HCT116 (cell line): ENCODE measurements at regions not wholly inside any gene's neighbourhood (a gene's known extent, or its start where the extent isn't known, plus 50 kb on each side); places are given as distances from the start of the nearest gene placed in this dataset.

Experiments used
- ATAC-seq: fragments of 200-7000 bp; cut with Tn5 transposase; 2 replicates; pipeline ENCODE4 v1.9.1; 2020; ENCODE audit warnings: mild to moderate bottlenecking, moderate library complexity
- BruUV-seq: library from RNA; stranded (reverse); fragments of 400-500 nt; replicated peaks from 2 replicates; lab custom pipeline; 2021; lab: Mats Ljungman, UMichigan
- CTCF ChIA-PET: fragments of 300-600 bp; sonication (Branson Sonifier 250); formaldehyde crosslinking; loops from one replicate; lab custom pipeline; 2021; ENCODE audit warnings: antibody characterized with exemption; lab: Charles Lee
- POLR2A ChIA-PET: fragments of 300-600, 350-600 bp; sonication (Branson Sonifier 250); formaldehyde crosslinking; loops from one replicate; lab custom pipeline; 2021; ENCODE audit warnings: antibody characterized with exemption; lab: Charles Lee
- RAD21 ChIA-PET, 2 experiments: fragments of 300-600 bp; sonication (Branson Sonifier 250); formaldehyde crosslinking; loops; one replicate each; lab custom pipeline; 2023; ENCODE audit warnings: low total read pairs in 2 of 2; ENCODE audit not compliant: uncharacterized antibody in 2 of 2, unreplicated experiment in 2 of 2, low non-redundant PET in 1 of 2; lab: Charles Lee
- DNase-seq: peaks from one replicate; pipeline ENCODE4 v3.0.0-alpha.2; 2010; ENCODE audit warnings: low read depth, low spot score
- H2AFZ ChIP-seq: fragments of 200-600 bp; shearing (Covaris generic), sonication (generic); 2 replicates; pipeline ENCODE4 v1.6.1; 2017; ENCODE audit warnings: low read depth, mixed run types, mixed read lengths, antibody characterized with exemption, low read length; ENCODE audit not compliant: poor library complexity, severe bottlenecking
- H3K27ac ChIP-seq: 2 replicates; pipeline ENCODE4 v1.5.1; 2012; ENCODE audit warnings: low read depth, low read length
- H3K27me3 ChIP-seq: fragments of 200-600 bp; sonication (generic); 2 replicates; pipeline ENCODE4 v1.6.1; 2016; ENCODE audit warnings: mixed run types, low read length, mixed read lengths; ENCODE audit not compliant: insufficient read depth
- H3K36me3 ChIP-seq, 2 experiments: fragments of 200-500 bp in 1 of 2; fragments of 200-600 bp in 1 of 2; sonication (Bioruptor generic) in 1 of 2; sonication (generic) in 1 of 2; 2 replicates each; pipeline versions ENCODE4 v1.5.1 to v1.6.1; 2014 to 2016; ENCODE audit warnings: low read length in 2 of 2, inconsistent platforms in 1 of 2, mixed read lengths in 1 of 2, mixed run types in 1 of 2; ENCODE audit not compliant: insufficient read depth in 2 of 2, control insufficient read depth in 1 of 2
- H3K4me1 ChIP-seq, 2 experiments: fragments of 200-600 bp in 1 of 2; sonication (generic) in 1 of 2; 2 replicates each; pipeline versions ENCODE4 v1.5.1 to v1.6.1; 2012 to 2017; ENCODE audit warnings: low read length in 2 of 2, inconsistent platforms in 1 of 2, mild to moderate bottlenecking in 1 of 2, mixed read lengths in 1 of 2, mixed run types in 1 of 2, moderate library complexity in 1 of 2; ENCODE audit not compliant: insufficient read depth in 2 of 2, control insufficient read depth in 1 of 2
- H3K4me2 ChIP-seq: fragments of 200-600 bp; sonication (generic); 2 replicates; pipeline ENCODE4 v1.6.1; 2017; ENCODE audit warnings: mixed run types, low read length, mixed read lengths
- H3K4me3 ChIP-seq, 2 experiments: fragments of 200-600 bp in 1 of 2; sonication (generic) in 1 of 2; replicated peaks in 1 of 2; 2 replicates each; pipeline ENCODE4 v1.5.1; 2011 to 2016; ENCODE audit warnings: low read length in 2 of 2, control low read depth in 1 of 2, low read depth in 1 of 2, mild to moderate bottlenecking in 1 of 2, mixed read lengths in 1 of 2, mixed run types in 1 of 2
- H3K79me2 ChIP-seq: fragments of 200-600 bp; sonication (generic); 2 replicates; pipeline ENCODE4 v1.6.1; 2017; ENCODE audit warnings: mild to moderate bottlenecking, mixed run types, low read length, moderate library complexity, mixed read lengths; ENCODE audit not compliant: insufficient read depth
- H3K9ac ChIP-seq: fragments of 200-600 bp; sonication (generic); 2 replicates; pipeline ENCODE4 v1.6.1; 2016; ENCODE audit warnings: low read length, mixed read lengths
- H3K9me2 ChIP-seq: fragments of 200-600 bp; sonication (generic), shearing (Covaris generic); 2 replicates; pipeline ENCODE4 v1.6.1; 2017; ENCODE audit warnings: mixed run types, mild to moderate bottlenecking, moderate library complexity; ENCODE audit not compliant: insufficient read depth
- H3K9me3 ChIP-seq, 2 experiments: fragments of 200-500 bp in 1 of 2; fragments of 200-600 bp in 1 of 2; sonication (Bioruptor generic) in 1 of 2; sonication (generic) in 1 of 2; 2 replicates each; pipeline ENCODE4 v1.6.1; 2014 to 2017; ENCODE audit warnings: low read length in 2 of 2, mixed read lengths in 2 of 2, inconsistent platforms in 1 of 2, low read depth in 1 of 2, mild to moderate bottlenecking in 1 of 2, mixed run types in 1 of 2, moderate library complexity in 1 of 2; ENCODE audit not compliant: control insufficient read depth in 1 of 2, insufficient read depth in 1 of 2
- H4K20me1 ChIP-seq: fragments of 200-600 bp; sonication (generic), shearing (Covaris generic); 2 replicates; pipeline ENCODE4 v1.6.1; 2017; ENCODE audit warnings: mixed run types, mild to moderate bottlenecking, moderate library complexity; ENCODE audit not compliant: insufficient read depth
- CBX3 ChIP-seq: IDR thresholded peaks from 2 replicates; pipeline ENCODE4 v1.6.1; 2012; ENCODE audit warnings: low read depth
- ELF1 ChIP-seq: IDR thresholded peaks from 2 replicates; pipeline ENCODE4 v1.6.1; 2012; ENCODE audit warnings: low read depth, borderline replicate concordance
- EZH2 ChIP-seq: fragments of 200-600 bp; sonication (generic); IDR thresholded peaks from 2 replicates; pipeline ENCODE4 v1.6.1; 2017; ENCODE audit warnings: antibody characterized with exemption, mixed run types
- FOSL1 ChIP-seq: IDR thresholded peaks from 2 replicates; pipeline ENCODE4 v1.6.1; 2012; ENCODE audit warnings: low read depth
- POLR2A ChIP-seq: IDR thresholded peaks from 2 replicates; pipeline ENCODE4 v1.7.0; 2011; ENCODE audit warnings: borderline replicate concordance; ENCODE audit not compliant: insufficient read depth, insufficient read length; ENCODE audit errors: extremely low read depth
- POLR2AphosphoS5 ChIP-seq: IDR thresholded peaks from 2 replicates; pipeline ENCODE4 v1.6.1; 2011; ENCODE audit warnings: mild to moderate bottlenecking, low read depth, low read length, moderate library complexity
- RAD21 ChIP-seq: IDR thresholded peaks from 2 replicates; pipeline ENCODE4 v1.6.1; 2012; ENCODE audit warnings: low read depth, mild to moderate bottlenecking
- SIN3A ChIP-seq: IDR thresholded peaks from 2 replicates; pipeline ENCODE4 v1.6.1; 2012; ENCODE audit warnings: low read depth
- SRF ChIP-seq: IDR thresholded peaks from 2 replicates; pipeline ENCODE4 v1.6.1; 2012; ENCODE audit warnings: low read depth
- ZBTB33 ChIP-seq: IDR thresholded peaks from 2 replicates; pipeline ENCODE4 v1.6.1; 2011; ENCODE audit warnings: mild to moderate bottlenecking, low read length, moderate library complexity; ENCODE audit not compliant: insufficient replicate concordance; ENCODE audit errors: extremely low read depth
- ZNF274 ChIP-seq: fragments of 200-500 bp; sonication (Bioruptor generic); IDR thresholded peaks from 2 replicates; pipeline ENCODE4 v1.6.1; 2014; ENCODE audit warnings: mild to moderate bottlenecking, low read depth, low read length, inconsistent platforms
- intact Hi-C: fragments of 100-400 bp; cut with micrococcal nuclease; formaldehyde crosslinking; loops from 2 replicates; pipeline ENCODE4 v1.10.0; 2022
- TF ChIP-seq, protein P1 (sequence below): IDR thresholded peaks from 2 replicates; pipeline ENCODE4 v1.6.1; 2012
- TF ChIP-seq, protein P2 (sequence below): IDR thresholded peaks from 2 replicates; pipeline ENCODE4 v1.6.1; 2012; ENCODE audit warnings: low read depth
- TF ChIP-seq, protein P3 (sequence below), 3 experiments: fragments of 200-600 bp in 1 of 3; sonication (generic) in 1 of 3; IDR thresholded peaks in 2 of 3; conservative IDR thresholded peaks in 1 of 3; 2 replicates each; pipeline ENCODE4 v1.5.1; 2012 to 2017; ENCODE audit warnings: low read depth in 2 of 3, low read length in 2 of 3, antibody characterized with exemption in 1 of 3, borderline replicate concordance in 1 of 3, control low read depth in 1 of 3, mild to moderate bottlenecking in 1 of 3, mixed read lengths in 1 of 3, mixed run types in 1 of 3, moderate library complexity in 1 of 3; ENCODE audit not compliant: insufficient read depth in 1 of 3

DNA sequence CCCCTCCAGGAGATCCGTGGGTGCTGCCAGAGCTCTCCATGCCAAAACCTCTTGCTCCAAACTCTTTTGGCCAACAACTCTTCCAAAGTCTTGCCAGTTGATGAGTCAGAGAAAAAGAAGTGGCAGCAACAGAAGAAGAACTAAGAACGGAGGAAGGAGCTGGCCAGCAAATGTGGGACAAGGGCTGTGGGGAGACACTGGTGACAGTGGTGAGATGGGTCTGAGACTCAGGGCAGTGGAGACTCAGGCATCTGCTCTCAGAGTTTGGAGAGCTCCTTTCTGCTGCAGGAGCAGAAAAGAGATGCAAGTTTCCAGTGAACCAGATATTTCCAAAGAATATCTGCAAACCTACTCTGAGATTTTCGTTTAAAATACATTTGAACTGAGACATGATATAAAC lies 92.3 kb upstream of the SEMA6A start:
- no peak for ATAC-seq
- BruUV-seq: no TSS peak
- intact Hi-C loops: no loop called here
- RAD21 ChIA-PET: no interaction called here
- H3K36me3 ChIP-seq: no peaks in the 10 kb centered on the region
- H3K9ac ChIP-seq: no peak overlapping the region
- H3K27me3 ChIP-seq: no peaks in the 10 kb centered on the region
- no peak overlapping the region for H3K4me3 ChIP-seq
- H2AFZ ChIP-seq: no peak overlapping the region
- TF ChIP-seq FOSL1 (no peak), SIN3A (no peak), POLR2A (no peak), SRF (no peak), RAD21 (no peak), ZNF274 (no peak), POLR2AphosphoS5 (no peak), CBX3 (no peak), EZH2 (no peak), ELF1 (no peak), ZBTB33 (no peak)
- TF ChIP-seq, protein P1, sequence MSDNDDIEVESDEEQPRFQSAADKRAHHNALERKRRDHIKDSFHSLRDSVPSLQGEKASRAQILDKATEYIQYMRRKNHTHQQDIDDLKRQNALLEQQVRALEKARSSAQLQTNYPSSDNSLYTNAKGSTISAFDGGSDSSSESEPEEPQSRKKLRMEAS: no peak
- TF ChIP-seq, protein P2, sequence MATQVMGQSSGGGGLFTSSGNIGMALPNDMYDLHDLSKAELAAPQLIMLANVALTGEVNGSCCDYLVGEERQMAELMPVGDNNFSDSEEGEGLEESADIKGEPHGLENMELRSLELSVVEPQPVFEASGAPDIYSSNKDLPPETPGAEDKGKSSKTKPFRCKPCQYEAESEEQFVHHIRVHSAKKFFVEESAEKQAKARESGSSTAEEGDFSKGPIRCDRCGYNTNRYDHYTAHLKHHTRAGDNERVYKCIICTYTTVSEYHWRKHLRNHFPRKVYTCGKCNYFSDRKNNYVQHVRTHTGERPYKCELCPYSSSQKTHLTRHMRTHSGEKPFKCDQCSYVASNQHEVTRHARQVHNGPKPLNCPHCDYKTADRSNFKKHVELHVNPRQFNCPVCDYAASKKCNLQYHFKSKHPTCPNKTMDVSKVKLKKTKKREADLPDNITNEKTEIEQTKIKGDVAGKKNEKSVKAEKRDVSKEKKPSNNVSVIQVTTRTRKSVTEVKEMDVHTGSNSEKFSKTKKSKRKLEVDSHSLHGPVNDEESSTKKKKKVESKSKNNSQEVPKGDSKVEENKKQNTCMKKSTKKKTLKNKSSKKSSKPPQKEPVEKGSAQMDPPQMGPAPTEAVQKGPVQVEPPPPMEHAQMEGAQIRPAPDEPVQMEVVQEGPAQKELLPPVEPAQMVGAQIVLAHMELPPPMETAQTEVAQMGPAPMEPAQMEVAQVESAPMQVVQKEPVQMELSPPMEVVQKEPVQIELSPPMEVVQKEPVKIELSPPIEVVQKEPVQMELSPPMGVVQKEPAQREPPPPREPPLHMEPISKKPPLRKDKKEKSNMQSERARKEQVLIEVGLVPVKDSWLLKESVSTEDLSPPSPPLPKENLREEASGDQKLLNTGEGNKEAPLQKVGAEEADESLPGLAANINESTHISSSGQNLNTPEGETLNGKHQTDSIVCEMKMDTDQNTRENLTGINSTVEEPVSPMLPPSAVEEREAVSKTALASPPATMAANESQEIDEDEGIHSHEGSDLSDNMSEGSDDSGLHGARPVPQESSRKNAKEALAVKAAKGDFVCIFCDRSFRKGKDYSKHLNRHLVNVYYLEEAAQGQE: no peak
- TF ChIP-seq, protein P3, sequence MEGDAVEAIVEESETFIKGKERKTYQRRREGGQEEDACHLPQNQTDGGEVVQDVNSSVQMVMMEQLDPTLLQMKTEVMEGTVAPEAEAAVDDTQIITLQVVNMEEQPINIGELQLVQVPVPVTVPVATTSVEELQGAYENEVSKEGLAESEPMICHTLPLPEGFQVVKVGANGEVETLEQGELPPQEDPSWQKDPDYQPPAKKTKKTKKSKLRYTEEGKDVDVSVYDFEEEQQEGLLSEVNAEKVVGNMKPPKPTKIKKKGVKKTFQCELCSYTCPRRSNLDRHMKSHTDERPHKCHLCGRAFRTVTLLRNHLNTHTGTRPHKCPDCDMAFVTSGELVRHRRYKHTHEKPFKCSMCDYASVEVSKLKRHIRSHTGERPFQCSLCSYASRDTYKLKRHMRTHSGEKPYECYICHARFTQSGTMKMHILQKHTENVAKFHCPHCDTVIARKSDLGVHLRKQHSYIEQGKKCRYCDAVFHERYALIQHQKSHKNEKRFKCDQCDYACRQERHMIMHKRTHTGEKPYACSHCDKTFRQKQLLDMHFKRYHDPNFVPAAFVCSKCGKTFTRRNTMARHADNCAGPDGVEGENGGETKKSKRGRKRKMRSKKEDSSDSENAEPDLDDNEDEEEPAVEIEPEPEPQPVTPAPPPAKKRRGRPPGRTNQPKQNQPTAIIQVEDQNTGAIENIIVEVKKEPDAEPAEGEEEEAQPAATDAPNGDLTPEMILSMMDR (IDR thresholded peaks at IDR 0.05 in 2 of 3, conservative IDR thresholded peaks at IDR 0.05 in 1 of 3; ENCODE audit: borderline replicate concordance in 1 of 3, insufficient read depth in 1 of 3, low read depth in 2 of 3, low read length in 2 of 3): no peak
- TF ChIP-seq, all 23 proteins: peak for 0
- Histone ChIP-seq H3K9me3 (no peaks in the 10 kb centered on the region), H4K20me1 (no peaks in the 10 kb centered on the region), H3K4me1 (no peaks in the 10 kb centered on the region), H3K4me2 (no peak overlapping the region), H3K27ac (no peak overlapping the region), H3K9me2 (0 out of 2 replicates have a peak, but pooled peaks cover 2% of the 10 kb centered on the region), H3K79me2 (no peaks in the 10 kb centered on the region)
- CTCF ChIA-PET: no interaction called here
- POLR2A ChIA-PET: no interaction called here
- no peak for DNase-seq
